Mesenchymal stem cell (in vitro differentiated cells and primary cell): ENCODE measurements at regions not wholly inside any gene's neighbourhood (a gene's known extent, or its start where the extent isn't known, plus 50 kb on each side); places are given as distances from the start of the nearest gene placed in this dataset.

ENCODE experiments used
- DNase-seq: peaks from one replicate; pipeline ENCODE4 v3.0.0-alpha.2; 2013
- H2AFZ ChIP-seq: one replicate; pipeline ENCODE4 v1.6.1; 2013; ENCODE audit warnings: low read depth, mild to moderate bottlenecking, control low read depth, inconsistent platforms, low read length, moderate library complexity
- H2AK5ac ChIP-seq: 2 replicates; pipeline ENCODE4 v1.6.1; 2013; ENCODE audit warnings: low read length, moderate library complexity, mild to moderate bottlenecking, inconsistent platforms; ENCODE audit not compliant: severe bottlenecking
- H2BK120ac ChIP-seq: one replicate; pipeline ENCODE4 v1.6.1; 2013; ENCODE audit warnings: low read depth, mild to moderate bottlenecking, inconsistent platforms, low read length, moderate library complexity
- H2BK12ac ChIP-seq, 2 experiments: one replicate each; pipeline ENCODE4 v1.6.1; 2013; ENCODE audit warnings: inconsistent platforms in 2 of 2, low read length in 2 of 2, mild to moderate bottlenecking in 2 of 2, moderate library complexity in 2 of 2, control low read depth in 1 of 2
- H2BK15ac ChIP-seq: one replicate; pipeline ENCODE4 v1.6.1; 2013; ENCODE audit warnings: mild to moderate bottlenecking, low read depth, inconsistent platforms; ENCODE audit not compliant: poor library complexity, severe bottlenecking
- H2BK5ac ChIP-seq: 2 replicates; pipeline ENCODE4 v1.6.1; 2013; ENCODE audit warnings: low read depth, mild to moderate bottlenecking, low read length, control low read depth, inconsistent platforms; ENCODE audit not compliant: poor library complexity, severe bottlenecking
- H3K14ac ChIP-seq, 2 experiments: one replicate each; pipeline ENCODE4 v1.6.1; 2013; ENCODE audit warnings: inconsistent platforms in 2 of 2, low read length in 2 of 2, control low read depth in 1 of 2, mild to moderate bottlenecking in 1 of 2, moderate library complexity in 1 of 2
- H3K18ac ChIP-seq, 2 experiments: one replicate each; pipeline ENCODE4 v1.6.1; 2013; ENCODE audit warnings: inconsistent platforms in 2 of 2, low read length in 2 of 2, control low read depth in 1 of 2, low read depth in 1 of 2, mild to moderate bottlenecking in 1 of 2
- H3K23ac ChIP-seq, 2 experiments: one replicate each; pipeline ENCODE4 v1.6.1; 2013; ENCODE audit warnings: inconsistent platforms in 2 of 2, low read length in 2 of 2, mild to moderate bottlenecking in 2 of 2, moderate library complexity in 2 of 2, control low read depth in 1 of 2
- H3K27ac ChIP-seq: 2 replicates; pipeline ENCODE4 v1.5.1; 2013; ENCODE audit warnings: mild to moderate bottlenecking, moderate library complexity, low read length, control low read depth, inconsistent platforms; ENCODE audit not compliant: poor library complexity, severe bottlenecking
- H3K27me3 ChIP-seq, 2 experiments: 2 replicates each; pipeline versions ENCODE4 v1.6.1 to v1.7.0; 2013; ENCODE audit warnings: low read length in 2 of 2, mild to moderate bottlenecking in 2 of 2, moderate library complexity in 2 of 2, control low read depth in 1 of 2, inconsistent platforms in 1 of 2; ENCODE audit not compliant: control insufficient read depth in 1 of 2, insufficient read depth in 1 of 2
- H3K36me3 ChIP-seq, 2 experiments: 2 replicates each; pipeline versions ENCODE4 v1.6.1 to v1.7.0; 2013; ENCODE audit warnings: low read length in 2 of 2, control low read depth in 1 of 2, inconsistent platforms in 1 of 2, low read depth in 1 of 2, mild to moderate bottlenecking in 1 of 2; ENCODE audit not compliant: insufficient read depth in 2 of 2, control insufficient read depth in 1 of 2
- H3K4ac ChIP-seq, 2 experiments: one replicate each; pipeline ENCODE4 v1.6.1; 2013; ENCODE audit warnings: inconsistent platforms in 2 of 2, low read length in 2 of 2, mild to moderate bottlenecking in 2 of 2, moderate library complexity in 2 of 2, control low read depth in 1 of 2, low read depth in 1 of 2
- H3K4me1 ChIP-seq: 2 replicates; pipeline ENCODE4 v1.6.1; 2013; ENCODE audit warnings: low read depth, low read length, control low read depth; ENCODE audit not compliant: control insufficient read depth, insufficient read depth
- H3K4me2 ChIP-seq: 2 replicates; pipeline ENCODE4 v1.6.1; 2013; ENCODE audit warnings: low read length, mild to moderate bottlenecking, inconsistent platforms; ENCODE audit not compliant: poor library complexity, severe bottlenecking
- H3K4me3 ChIP-seq, 2 experiments: 2 replicates each; pipeline versions ENCODE4 v1.5.1 to v1.7.0; 2013; ENCODE audit warnings: low read length in 2 of 2, mild to moderate bottlenecking in 2 of 2, control low read depth in 1 of 2, low read depth in 1 of 2; ENCODE audit not compliant: insufficient read depth in 1 of 2
- H3K79me1 ChIP-seq: replicated peaks from 2 replicates; pipeline ENCODE4 v1.6.1; 2013; ENCODE audit warnings: mild to moderate bottlenecking, control low read depth, low read length, inconsistent platforms; ENCODE audit not compliant: poor library complexity, severe bottlenecking
- H3K9ac ChIP-seq: 2 replicates; pipeline ENCODE4 v1.7.0; 2013; ENCODE audit warnings: mild to moderate bottlenecking, low read length, moderate library complexity
- H3K9me3 ChIP-seq: 2 replicates; pipeline ENCODE4 v1.7.0; 2013; ENCODE audit warnings: mild to moderate bottlenecking, low read length; ENCODE audit not compliant: control insufficient read depth
- H4K8ac ChIP-seq: one replicate; pipeline ENCODE4 v1.6.1; 2013; ENCODE audit warnings: inconsistent platforms, mild to moderate bottlenecking, low read length, moderate library complexity
- H4K91ac ChIP-seq: one replicate; pipeline ENCODE4 v1.6.1; 2013; ENCODE audit warnings: mild to moderate bottlenecking, low read length, inconsistent platforms
- WGBS: methylation state at CpG from one replicate; pipeline ENCODE4 v1.1.7; 2013; ENCODE audit warnings: mixed read lengths; 5-methylcytosine and 5-hydroxymethylcytosine counted together

DNA sequence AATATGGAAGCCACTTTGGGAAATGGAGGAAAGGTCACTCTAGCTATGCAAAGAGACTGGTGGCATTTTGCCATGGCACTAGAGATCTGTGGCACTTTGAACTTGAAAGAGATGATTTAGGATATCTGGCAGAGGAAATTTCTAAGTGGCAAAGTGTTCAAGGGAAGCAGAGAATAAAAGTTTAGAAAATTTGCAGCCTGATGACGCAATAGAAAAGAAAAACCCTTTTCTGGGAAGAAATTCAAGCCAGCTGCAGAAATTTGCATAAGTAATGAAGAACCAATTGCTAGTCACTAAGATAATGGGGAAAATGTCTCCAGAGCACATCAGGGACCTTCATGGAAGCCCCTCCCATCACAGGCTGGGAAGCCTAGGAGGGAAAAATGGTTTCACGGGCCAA, 191.1 kb upstream of the B3GALT2 start:
- no peaks in the 10 kb centered on the region for H3K9me3 ChIP-seq
- H3K9ac ChIP-seq: no peak overlapping the region
- H3K79me1 ChIP-seq: no peaks in the 10 kb centered on the region
- H3K36me3 ChIP-seq: no peaks in the 10 kb centered on the region
- H2BK120ac ChIP-seq: no peak overlapping the region
- no peak overlapping the region for H3K4me3 ChIP-seq
- WGBS: 94% methylated on average over 2 of the region's 2 CpGs
- no peak overlapping the region for H2AFZ ChIP-seq
- H3K4me2 ChIP-seq: no peak overlapping the region
- no peak overlapping the region for H2BK5ac ChIP-seq
- H3K14ac ChIP-seq: no peak overlapping the region
- no peak overlapping the region for H2BK12ac ChIP-seq
- H3K27me3 ChIP-seq: no peaks in the 10 kb centered on the region
- H4K8ac ChIP-seq: no peak overlapping the region
- no peak overlapping the region for H2BK15ac ChIP-seq
- H3K4me1 ChIP-seq: no peaks in the 10 kb centered on the region
- no peak overlapping the region for H3K18ac ChIP-seq
- H2AK5ac ChIP-seq: no peak overlapping the region
- H3K27ac ChIP-seq: no peak overlapping the region
- no peak for DNase-seq
- no peak overlapping the region for H3K4ac ChIP-seq
- no peak overlapping the region for H4K91ac ChIP-seq
- H3K23ac ChIP-seq: no peak overlapping the region

DNA sequence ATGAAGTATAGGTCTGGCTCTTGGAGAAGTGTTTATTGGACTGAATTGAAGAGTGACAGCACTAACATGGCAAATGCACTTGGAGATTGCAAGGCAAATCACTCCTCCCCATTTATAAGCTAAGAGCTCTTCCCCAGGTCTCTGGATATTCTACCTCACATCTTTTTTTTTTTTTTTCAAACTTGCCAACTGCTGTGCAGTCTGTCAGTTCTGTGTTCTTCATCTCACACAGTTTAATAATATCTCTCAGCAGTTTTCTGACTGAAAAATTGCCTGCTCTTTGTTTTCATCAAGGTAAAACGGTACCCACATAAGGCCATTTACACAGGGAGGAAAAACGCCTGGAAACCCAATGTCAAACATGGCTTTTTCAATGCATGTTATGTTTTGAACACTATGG, 186.1 kb upstream of the B3GALT2 start:
- no CpG with 5 or more reads among the region's 2 CpGs for WGBS
- H2BK15ac ChIP-seq: no peak overlapping the region

DNA sequence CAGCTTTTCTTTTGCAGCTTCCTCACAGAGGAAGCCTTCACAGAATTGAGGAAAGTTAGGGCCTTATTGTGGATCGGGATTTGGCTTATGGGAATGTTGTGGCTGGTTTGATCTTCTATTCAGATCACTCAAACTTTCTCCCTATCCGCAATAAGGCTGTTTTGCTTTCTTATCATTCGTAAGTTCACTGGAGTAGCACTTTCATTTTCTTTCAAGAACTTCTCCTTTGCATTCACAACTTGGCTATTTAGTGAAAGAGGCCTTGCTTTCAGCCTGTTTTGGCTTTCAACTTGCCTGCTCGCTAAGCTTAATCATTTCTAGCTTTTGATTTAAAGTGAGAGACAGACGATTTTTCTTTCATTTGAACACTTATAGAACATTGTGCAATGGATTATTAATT, 181.9 kb upstream of the B3GALT2 start:
- Histone ChIP-seq H3K14ac (no peak overlapping the region), H3K4ac (no peak overlapping the region), H2AK5ac (no peak overlapping the region), H3K23ac (no peak overlapping the region), H2BK15ac (no peak overlapping the region), H2BK5ac (no peak overlapping the region), H3K27ac (no peak overlapping the region), H2BK12ac (no peak overlapping the region), H3K4me1 (no peaks in the 10 kb centered on the region), H2BK120ac (no peak overlapping the region), H3K4me2 (no peak overlapping the region), H3K9ac (peak overlapping the region; percentile 34), H3K9me3 (no peaks in the 10 kb centered on the region), H3K18ac (no peak overlapping the region), H3K27me3 (no peaks in the 10 kb centered on the region), H4K8ac (no peak overlapping the region), H3K36me3 (no peaks in the 10 kb centered on the region), H2AFZ (no peak overlapping the region), H3K4me3 (no peak overlapping the region), H4K91ac (no peak overlapping the region), H3K79me1 (no peaks in the 10 kb centered on the region)
- 86% methylated on average over 5 of the region's 5 CpGs for WGBS
- DNase-seq: no peak

More for the DNA sequence above, 186.1 kb upstream of the B3GALT2 start:
- H3K4me3 ChIP-seq: no peak overlapping the region
- no peaks in the 10 kb centered on the region for H3K36me3 ChIP-seq
- H3K27me3 ChIP-seq: no peaks in the 10 kb centered on the region
- H4K91ac ChIP-seq: no peak overlapping the region
- H2BK120ac ChIP-seq: no peak overlapping the region
- no peak overlapping the region for H2BK5ac ChIP-seq
- H3K4me1 ChIP-seq: no peaks in the 10 kb centered on the region
- no peak overlapping the region for H3K4me2 ChIP-seq
- no peak overlapping the region for H3K14ac ChIP-seq
- H3K23ac ChIP-seq: no peak overlapping the region
- no peak for DNase-seq
- H2AFZ ChIP-seq: no peak overlapping the region
- no peak overlapping the region for H3K4ac ChIP-seq
- no peaks in the 10 kb centered on the region for H3K79me1 ChIP-seq
- H3K27ac ChIP-seq: no peak overlapping the region
- no peak overlapping the region for H3K18ac ChIP-seq
- H2AK5ac ChIP-seq: no peak overlapping the region
- no peaks in the 10 kb centered on the region for H3K9me3 ChIP-seq
- H4K8ac ChIP-seq: no peak overlapping the region
- H2BK12ac ChIP-seq: no peak overlapping the region
- H3K9ac ChIP-seq: no peak overlapping the region

DNA sequence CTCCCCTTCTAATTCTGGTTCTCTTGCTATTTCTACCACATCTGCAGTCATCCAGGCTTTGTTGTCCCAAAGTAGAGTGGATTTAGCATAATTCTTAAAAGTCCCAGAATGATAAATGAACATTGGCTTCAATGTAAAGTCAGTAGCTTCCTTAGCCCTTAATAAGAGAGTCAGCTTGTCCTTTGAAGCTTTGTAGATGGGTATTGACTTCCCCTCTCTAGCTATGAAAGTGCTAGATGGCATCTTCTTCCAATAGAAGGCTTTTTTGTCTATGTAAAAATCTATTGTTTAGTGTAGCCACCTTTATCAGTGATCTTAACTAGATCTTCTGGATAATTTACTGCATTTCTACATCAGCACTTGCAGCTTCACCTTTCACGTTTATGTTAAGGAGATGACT, 181.4 kb upstream of the B3GALT2 start:
- H2BK120ac ChIP-seq: no peak overlapping the region
- no peak overlapping the region for H3K4me3 ChIP-seq
- 100% methylated on average over 1 of the region's 1 CpG for WGBS
- no peak overlapping the region for H3K9ac ChIP-seq
- no peak overlapping the region for H3K23ac ChIP-seq
- no peak overlapping the region for H3K14ac ChIP-seq
- H3K4me2 ChIP-seq: no peak overlapping the region
- no peaks in the 10 kb centered on the region for H3K36me3 ChIP-seq
- no peak overlapping the region for H2AFZ ChIP-seq
- no peaks in the 10 kb centered on the region for H3K79me1 ChIP-seq
- H2BK15ac ChIP-seq: no peak overlapping the region
- no peak overlapping the region for H2AK5ac ChIP-seq
- H3K4me1 ChIP-seq: no peaks in the 10 kb centered on the region
- no peak for DNase-seq
- H2BK12ac ChIP-seq: no peak overlapping the region
- no peak overlapping the region for H3K4ac ChIP-seq
- no peak overlapping the region for H4K8ac ChIP-seq
- H3K9me3 ChIP-seq: no peaks in the 10 kb centered on the region
- H2BK5ac ChIP-seq: no peak overlapping the region
- no peaks in the 10 kb centered on the region for H3K27me3 ChIP-seq
- no peak overlapping the region for H4K91ac ChIP-seq
- H3K18ac ChIP-seq: no peak overlapping the region
- no peak overlapping the region for H3K27ac ChIP-seq
